ENCODE measurements at regions not wholly inside any gene's neighbourhood (a gene's known extent, or its start where the extent isn't known, plus 50 kb on each side); places are given as distances from the start of the nearest gene placed in this dataset.
"Not testable (repeated sequence)": the region's sequence is repeated elsewhere in the genome, so short reads cannot be mapped to it uniquely, and the experiment has no call there.

DNA sequence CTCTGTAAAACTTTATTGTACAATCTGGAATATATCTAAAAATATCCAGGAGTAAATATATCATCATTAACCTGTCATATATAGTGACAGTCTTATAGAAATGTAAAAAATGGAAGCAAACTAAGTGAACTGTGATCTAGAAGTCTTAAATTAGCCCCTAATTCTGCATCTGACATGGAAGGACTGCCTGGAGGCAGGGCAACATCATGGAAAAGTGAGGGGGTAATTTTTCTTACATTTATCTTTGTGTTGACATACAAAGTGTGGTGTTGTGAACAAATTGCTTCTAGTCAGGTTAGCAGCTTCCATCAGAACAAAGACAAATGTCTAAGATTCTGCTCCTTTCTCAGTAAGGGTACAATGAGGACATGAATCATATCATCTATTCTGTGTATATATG is 186.3 kb downstream of the C4orf33 start (continued):
- TF ChIP-seq, protein P1, sequence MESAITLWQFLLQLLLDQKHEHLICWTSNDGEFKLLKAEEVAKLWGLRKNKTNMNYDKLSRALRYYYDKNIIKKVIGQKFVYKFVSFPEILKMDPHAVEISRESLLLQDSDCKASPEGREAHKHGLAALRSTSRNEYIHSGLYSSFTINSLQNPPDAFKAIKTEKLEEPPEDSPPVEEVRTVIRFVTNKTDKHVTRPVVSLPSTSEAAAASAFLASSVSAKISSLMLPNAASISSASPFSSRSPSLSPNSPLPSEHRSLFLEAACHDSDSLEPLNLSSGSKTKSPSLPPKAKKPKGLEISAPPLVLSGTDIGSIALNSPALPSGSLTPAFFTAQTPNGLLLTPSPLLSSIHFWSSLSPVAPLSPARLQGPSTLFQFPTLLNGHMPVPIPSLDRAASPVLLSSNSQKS (CRISPR knock-in tag; IDR thresholded peaks at IDR 0.05), result no peak
- TF ChIP-seq LARP7 (IDR thresholded peaks at IDR 0.05) (no peak), MXI1 (IDR thresholded peaks at IDR 0.05; ENCODE audit: low read depth, low read length) (no peak), HSF4 (CRISPR knock-in tag; IDR thresholded peaks at IDR 0.05; ENCODE audit: borderline replicate concordance) (no peak), KAT7 (CRISPR knock-in tag; IDR thresholded peaks at IDR 0.05; ENCODE audit: borderline replicate concordance) (no peak)
- TF ChIP-seq, protein P2, sequence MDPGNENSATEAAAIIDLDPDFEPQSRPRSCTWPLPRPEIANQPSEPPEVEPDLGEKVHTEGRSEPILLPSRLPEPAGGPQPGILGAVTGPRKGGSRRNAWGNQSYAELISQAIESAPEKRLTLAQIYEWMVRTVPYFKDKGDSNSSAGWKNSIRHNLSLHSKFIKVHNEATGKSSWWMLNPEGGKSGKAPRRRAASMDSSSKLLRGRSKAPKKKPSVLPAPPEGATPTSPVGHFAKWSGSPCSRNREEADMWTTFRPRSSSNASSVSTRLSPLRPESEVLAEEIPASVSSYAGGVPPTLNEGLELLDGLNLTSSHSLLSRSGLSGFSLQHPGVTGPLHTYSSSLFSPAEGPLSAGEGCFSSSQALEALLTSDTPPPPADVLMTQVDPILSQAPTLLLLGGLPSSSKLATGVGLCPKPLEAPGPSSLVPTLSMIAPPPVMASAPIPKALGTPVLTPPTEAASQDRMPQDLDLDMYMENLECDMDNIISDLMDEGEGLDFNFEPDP (CRISPR knock-in tag; IDR thresholded peaks at IDR 0.05), result no peak

DNA sequence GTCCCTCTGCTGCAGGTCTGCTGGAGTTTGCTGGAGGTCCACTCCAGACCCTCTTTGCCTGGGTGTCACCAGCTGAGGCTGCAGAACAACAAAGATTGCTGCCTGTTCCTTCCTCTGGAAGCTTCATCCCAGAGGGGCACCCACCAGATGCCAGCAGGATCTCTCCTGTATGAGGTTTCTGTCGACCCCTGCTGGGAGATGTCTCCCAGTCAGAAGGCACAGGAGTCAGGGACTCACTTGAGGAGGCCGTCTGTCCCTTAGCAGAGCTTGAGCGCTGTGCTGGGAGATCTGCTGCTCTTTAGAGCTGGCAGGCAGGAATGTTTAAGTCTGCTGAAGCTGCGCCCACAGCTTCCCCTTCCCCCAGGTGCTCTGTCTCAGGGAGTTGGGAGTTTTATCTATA is 196.2 kb downstream of the C4orf33 start:
- H3K4me1 ChIP-seq (replicated peaks in 1 of 2; ENCODE audit: control insufficient read depth in 2 of 2, insufficient read depth in 2 of 2, low read length in 2 of 2); H3K27me3 ChIP-seq (ENCODE audit: control insufficient read depth in 2 of 2, insufficient read depth in 2 of 2, low read length in 2 of 2); BruUV-seq (replicated peaks); POLR2A ChIA-PET; H3K9me1 ChIP-seq (ENCODE audit: control insufficient read depth, insufficient read depth, low read length); H3K9me3 ChIP-seq (replicated peaks; ENCODE audit: control insufficient read depth, insufficient read depth, low read depth, low read length); H3K36me3 ChIP-seq (ENCODE audit: control insufficient read depth, insufficient read depth, low read length); H3K9ac ChIP-seq (ENCODE audit: insufficient read depth in 1 of 2, low read depth in 2 of 2, low read length in 2 of 2); in situ Hi-C loops (cut with MboI); H3K27ac ChIP-seq (ENCODE audit: extremely low read depth, low read depth, low read length); CTCF ChIA-PET (ENCODE audit: low intra/inter-chr PET ratio); H3K79me2 ChIP-seq (ENCODE audit: control insufficient read depth, insufficient read depth, low read length); H4K20me1 ChIP-seq (replicated peaks; ENCODE audit: control insufficient read depth, insufficient read depth, low read length); H3K4me2 ChIP-seq (ENCODE audit: insufficient read depth, low read length); FAIRE-seq; H3K4me3 ChIP-seq; ATAC-seq; H2AFZ ChIP-seq (ENCODE audit: low read depth, low read length); intact Hi-C loops (cut with micrococcal nuclease); DNase-seq (ENCODE audit: extremely low read depth in 1 of 4, low spot score in 3 of 4): not testable (repeated sequence)
- 0% methylated on average over 3 of the region's 4 CpGs for WGBS (ENCODE audit: insufficient coverage, low coverage, missing lambda C conversion rate)
